Mesenchymal stem cell (in vitro differentiated cells and primary cell): ENCODE measurements at regions not wholly inside any gene's neighbourhood (a gene's known extent, or its start where the extent isn't known, plus 50 kb on each side); places are given as distances from the start of the nearest gene placed in this dataset.

Experiments
- DNase-seq: peaks from one replicate; pipeline ENCODE4 v3.0.0-alpha.2; 2013
- H2AFZ ChIP-seq: one replicate; pipeline ENCODE4 v1.6.1; 2013; ENCODE audit warnings: low read depth, mild to moderate bottlenecking, control low read depth, inconsistent platforms, low read length, moderate library complexity
- H2AK5ac ChIP-seq: 2 replicates; pipeline ENCODE4 v1.6.1; 2013; ENCODE audit warnings: low read length, moderate library complexity, mild to moderate bottlenecking, inconsistent platforms; ENCODE audit not compliant: severe bottlenecking
- H2BK120ac ChIP-seq: one replicate; pipeline ENCODE4 v1.6.1; 2013; ENCODE audit warnings: low read depth, mild to moderate bottlenecking, inconsistent platforms, low read length, moderate library complexity
- H2BK12ac ChIP-seq, 2 experiments: one replicate each; pipeline ENCODE4 v1.6.1; 2013; ENCODE audit warnings: inconsistent platforms in 2 of 2, low read length in 2 of 2, mild to moderate bottlenecking in 2 of 2, moderate library complexity in 2 of 2, control low read depth in 1 of 2
- H2BK15ac ChIP-seq: one replicate; pipeline ENCODE4 v1.6.1; 2013; ENCODE audit warnings: mild to moderate bottlenecking, low read depth, inconsistent platforms; ENCODE audit not compliant: poor library complexity, severe bottlenecking
- H2BK5ac ChIP-seq: 2 replicates; pipeline ENCODE4 v1.6.1; 2013; ENCODE audit warnings: low read depth, mild to moderate bottlenecking, low read length, control low read depth, inconsistent platforms; ENCODE audit not compliant: poor library complexity, severe bottlenecking
- H3K14ac ChIP-seq, 2 experiments: one replicate each; pipeline ENCODE4 v1.6.1; 2013; ENCODE audit warnings: inconsistent platforms in 2 of 2, low read length in 2 of 2, control low read depth in 1 of 2, mild to moderate bottlenecking in 1 of 2, moderate library complexity in 1 of 2
- H3K18ac ChIP-seq, 2 experiments: one replicate each; pipeline ENCODE4 v1.6.1; 2013; ENCODE audit warnings: inconsistent platforms in 2 of 2, low read length in 2 of 2, control low read depth in 1 of 2, low read depth in 1 of 2, mild to moderate bottlenecking in 1 of 2
- H3K23ac ChIP-seq, 2 experiments: one replicate each; pipeline ENCODE4 v1.6.1; 2013; ENCODE audit warnings: inconsistent platforms in 2 of 2, low read length in 2 of 2, mild to moderate bottlenecking in 2 of 2, moderate library complexity in 2 of 2, control low read depth in 1 of 2
- H3K27ac ChIP-seq: 2 replicates; pipeline ENCODE4 v1.5.1; 2013; ENCODE audit warnings: mild to moderate bottlenecking, moderate library complexity, low read length, control low read depth, inconsistent platforms; ENCODE audit not compliant: poor library complexity, severe bottlenecking
- H3K27me3 ChIP-seq, 2 experiments: 2 replicates each; pipeline versions ENCODE4 v1.6.1 to v1.7.0; 2013; ENCODE audit warnings: low read length in 2 of 2, mild to moderate bottlenecking in 2 of 2, moderate library complexity in 2 of 2, control low read depth in 1 of 2, inconsistent platforms in 1 of 2; ENCODE audit not compliant: control insufficient read depth in 1 of 2, insufficient read depth in 1 of 2
- H3K36me3 ChIP-seq, 2 experiments: 2 replicates each; pipeline versions ENCODE4 v1.6.1 to v1.7.0; 2013; ENCODE audit warnings: low read length in 2 of 2, control low read depth in 1 of 2, inconsistent platforms in 1 of 2, low read depth in 1 of 2, mild to moderate bottlenecking in 1 of 2; ENCODE audit not compliant: insufficient read depth in 2 of 2, control insufficient read depth in 1 of 2
- H3K4ac ChIP-seq, 2 experiments: one replicate each; pipeline ENCODE4 v1.6.1; 2013; ENCODE audit warnings: inconsistent platforms in 2 of 2, low read length in 2 of 2, mild to moderate bottlenecking in 2 of 2, moderate library complexity in 2 of 2, control low read depth in 1 of 2, low read depth in 1 of 2
- H3K4me1 ChIP-seq: 2 replicates; pipeline ENCODE4 v1.6.1; 2013; ENCODE audit warnings: low read depth, low read length, control low read depth; ENCODE audit not compliant: control insufficient read depth, insufficient read depth
- H3K4me2 ChIP-seq: 2 replicates; pipeline ENCODE4 v1.6.1; 2013; ENCODE audit warnings: low read length, mild to moderate bottlenecking, inconsistent platforms; ENCODE audit not compliant: poor library complexity, severe bottlenecking
- H3K4me3 ChIP-seq, 2 experiments: 2 replicates each; pipeline versions ENCODE4 v1.5.1 to v1.7.0; 2013; ENCODE audit warnings: low read length in 2 of 2, mild to moderate bottlenecking in 2 of 2, control low read depth in 1 of 2, low read depth in 1 of 2; ENCODE audit not compliant: insufficient read depth in 1 of 2
- H3K79me1 ChIP-seq: replicated peaks from 2 replicates; pipeline ENCODE4 v1.6.1; 2013; ENCODE audit warnings: mild to moderate bottlenecking, control low read depth, low read length, inconsistent platforms; ENCODE audit not compliant: poor library complexity, severe bottlenecking
- H3K9ac ChIP-seq: 2 replicates; pipeline ENCODE4 v1.7.0; 2013; ENCODE audit warnings: mild to moderate bottlenecking, low read length, moderate library complexity
- H3K9me3 ChIP-seq: 2 replicates; pipeline ENCODE4 v1.7.0; 2013; ENCODE audit warnings: mild to moderate bottlenecking, low read length; ENCODE audit not compliant: control insufficient read depth
- H4K8ac ChIP-seq: one replicate; pipeline ENCODE4 v1.6.1; 2013; ENCODE audit warnings: inconsistent platforms, mild to moderate bottlenecking, low read length, moderate library complexity
- H4K91ac ChIP-seq: one replicate; pipeline ENCODE4 v1.6.1; 2013; ENCODE audit warnings: mild to moderate bottlenecking, low read length, inconsistent platforms
- WGBS: methylation state at CpG from one replicate; pipeline ENCODE4 v1.1.7; 2013; ENCODE audit warnings: mixed read lengths; 5-methylcytosine and 5-hydroxymethylcytosine counted together

GRCh38 chr6:40336296-40336695, 250.9 kb downstream of the LRFN2 start:
- DNase-seq = no peak
- Histone ChIP-seq H3K9me3 (no peaks in the 10 kb centered on the region), H3K4ac (no peak overlapping the region), H4K91ac (no peak overlapping the region), H3K9ac (no peak overlapping the region), H3K4me1 (no peaks in the 10 kb centered on the region), H2BK12ac (no peak overlapping the region), H2BK5ac (no peak overlapping the region), H2BK120ac (no peak overlapping the region), H3K79me1 (no peaks in the 10 kb centered on the region), H2BK15ac (no peak overlapping the region), H3K14ac (no peak overlapping the region), H3K27me3 (peaks cover 27 to 97% of the 10 kb centered on the region in 2 experiments), H3K4me3 (no peak overlapping the region), H2AK5ac (no peak overlapping the region), H3K27ac (no peak overlapping the region), H3K23ac (no peak overlapping the region), H2AFZ (no peak overlapping the region), H3K18ac (no peak overlapping the region), H3K36me3 (no peaks in the 10 kb centered on the region), H3K4me2 (no peak overlapping the region), H4K8ac (no peak overlapping the region)
- WGBS = 83% methylated on average over 1 of the region's 1 CpG

DNA sequence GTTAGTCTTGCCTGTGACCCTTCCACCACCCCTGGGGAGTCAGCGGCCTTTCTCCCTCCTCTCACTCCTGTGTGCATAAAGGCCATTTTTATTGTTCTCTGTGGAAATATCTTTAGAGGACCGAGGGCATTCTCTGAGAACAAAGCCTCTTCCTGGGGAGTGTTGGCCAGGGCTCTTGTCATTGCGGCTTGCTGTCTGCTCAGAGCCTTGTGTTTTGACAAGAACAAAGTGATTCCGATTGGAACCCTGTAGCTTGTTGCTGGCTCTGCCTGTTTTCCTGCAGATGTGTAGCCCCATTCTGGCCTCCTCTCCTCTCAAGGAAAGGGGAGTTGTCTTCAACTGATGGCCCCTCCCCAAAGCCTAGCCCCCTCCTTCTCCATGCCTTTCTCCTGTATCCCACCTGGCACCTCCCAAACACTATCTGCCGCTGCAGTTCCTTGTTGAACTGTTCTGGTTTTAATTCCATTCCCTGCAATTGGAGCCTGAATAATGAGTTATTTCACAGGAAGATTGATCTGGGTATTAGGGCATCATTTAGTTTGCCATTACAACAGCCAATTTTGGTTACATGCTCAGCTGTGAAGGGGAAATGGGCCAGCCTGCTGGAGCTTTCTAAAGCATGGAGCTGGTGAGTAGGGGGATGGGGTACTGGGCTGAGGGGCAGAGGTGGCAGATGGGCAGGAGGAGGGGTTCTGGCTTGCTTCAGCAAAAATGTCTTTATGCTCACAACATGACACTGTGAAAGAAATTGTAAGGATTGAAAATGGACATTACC, 252.5 kb downstream of the LRFN2 start:
- Histone ChIP-seq H3K36me3 (no peaks in the 10 kb centered on the region), H2BK12ac (no peak overlapping the region), H3K4me3 (no peak overlapping the region), H3K27me3 (peaks cover 38 to 97% of the 10 kb centered on the region in 2 experiments), H4K8ac (no peak overlapping the region), H4K91ac (no peak overlapping the region), H3K4ac (no peak overlapping the region), H2AFZ (no peak overlapping the region), H3K9ac (no peak overlapping the region), H2BK15ac (no peak overlapping the region), H3K14ac (no peak overlapping the region), H3K79me1 (no peaks in the 10 kb centered on the region), H2BK5ac (no peak overlapping the region), H3K27ac (no peak overlapping the region), H3K23ac (no peak overlapping the region), H3K4me1 (no peaks in the 10 kb centered on the region), H2BK120ac (no peak overlapping the region), H3K9me3 (no peaks in the 10 kb centered on the region), H3K18ac (no peak overlapping the region), H2AK5ac (no peak overlapping the region), H3K4me2 (no peak overlapping the region)
- 61% methylated on average over 4 of the region's 5 CpGs for WGBS
- no peak for DNase-seq

DNA sequence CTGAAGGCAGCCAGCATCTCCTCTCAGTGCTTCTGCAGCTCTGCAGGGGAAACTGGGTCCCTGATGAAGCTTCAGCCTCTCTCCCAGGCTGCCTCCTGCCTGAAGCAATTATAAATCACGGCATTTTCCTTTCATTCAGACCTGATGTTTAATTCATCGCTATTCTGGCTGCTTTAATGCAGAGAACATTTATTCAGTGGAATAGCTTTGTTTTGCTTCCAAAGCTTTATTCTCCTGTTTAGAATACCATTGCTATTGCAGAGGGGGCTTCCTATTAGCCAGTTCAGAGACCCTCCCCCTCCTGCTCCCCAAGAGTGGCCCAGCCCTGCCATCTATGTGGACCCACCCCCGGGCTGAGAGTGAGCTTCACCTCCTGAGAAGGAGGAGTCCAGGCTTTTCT, 255.6 kb downstream of the LRFN2 start:
- Histone ChIP-seq H3K9ac (no peak overlapping the region), H2BK12ac (no peak overlapping the region), H3K27me3 (peaks cover 57 to 97% of the 10 kb centered on the region in 2 experiments), H2BK120ac (no peak overlapping the region), H4K8ac (no peak overlapping the region), H3K4me2 (no peak overlapping the region), H2BK15ac (no peak overlapping the region), H3K36me3 (no peaks in the 10 kb centered on the region), H3K27ac (no peak overlapping the region), H3K9me3 (no peaks in the 10 kb centered on the region), H3K79me1 (no peaks in the 10 kb centered on the region), H3K4me3 (no peak overlapping the region), H3K4me1 (no peaks in the 10 kb centered on the region), H3K14ac (no peak overlapping the region), H3K4ac (no peak overlapping the region), H2AK5ac (no peak overlapping the region), H3K18ac (no peak overlapping the region), H3K23ac (no peak overlapping the region), H2BK5ac (no peak overlapping the region), H4K91ac (no peak overlapping the region), H2AFZ (no peak overlapping the region)
- no peak for DNase-seq
- 85% methylated on average over 2 of the region's 3 CpGs for WGBS

GRCh38 chr6:40330301-40330721, 256.9 kb downstream of the LRFN2 start:
- no peak overlapping the region for H3K9ac ChIP-seq
- 18% methylated on average over 3 of the region's 4 CpGs for WGBS

More at GRCh38 chr6:40330301-40330721, 256.9 kb downstream of the LRFN2 start:
- DNase-seq = no peak
- Histone ChIP-seq H3K23ac (no peak overlapping the region), H4K91ac (no peak overlapping the region), H2AFZ (no peak overlapping the region), H2BK5ac (no peak overlapping the region), H3K18ac (no peak overlapping the region), H2BK120ac (no peak overlapping the region), H3K4me2 (no peak overlapping the region), H3K14ac (no peak overlapping the region), H2BK15ac (no peak overlapping the region), H4K8ac (no peak overlapping the region), H3K27ac (no peak overlapping the region), H3K79me1 (no peaks in the 10 kb centered on the region), H2BK12ac (no peak overlapping the region), H2AK5ac (no peak overlapping the region), H3K4ac (no peak overlapping the region), H3K27me3 (peaks cover 59 to 99% of the 10 kb centered on the region in 2 experiments), H3K36me3 (no peaks in the 10 kb centered on the region), H3K4me1 (no peaks in the 10 kb centered on the region), H3K9me3 (no peaks in the 10 kb centered on the region), H3K4me3 (no peak overlapping the region)
